CD4-positive, alpha-beta T cell (primary cell): ENCODE measurements at regions not wholly inside any gene's neighbourhood (a gene's known extent, or its start where the extent isn't known, plus 50 kb on each side); places are given as distances from the start of the nearest gene placed in this dataset.
"Not testable (repeated sequence)": the region's sequence is repeated elsewhere in the genome, so short reads cannot be mapped to it uniquely, and the experiment has no call there.

Experiments
- ATAC-seq: fragments of 200-7000 bp; cut with Tn5 transposase; one replicate; pipeline ENCODE4 v1.10.0; 2022; ENCODE audit warnings: mild to moderate bottlenecking; ENCODE audit not compliant: poor library complexity
- CTCF ChIA-PET: fragments of 350-600 bp; sonication (Branson Sonifier 250); formaldehyde crosslinking; loops from one replicate; lab custom pipeline; 2021; ENCODE audit warnings: antibody characterized with exemption, inconsistent platforms; lab: Charles Lee
- POLR2A ChIA-PET: fragments of 350-600 bp; sonication (Branson Sonifier 250); formaldehyde crosslinking; loops from one replicate; lab custom pipeline; 2021; ENCODE audit warnings: antibody characterized with exemption, inconsistent platforms; lab: Charles Lee
- DNase-seq, 14 experiments: peaks; one replicate each; pipeline ENCODE4 v3.0.0-alpha.2; 2013 to 2020; ENCODE audit warnings: mixed read lengths in 2 of 14
- H3K27ac ChIP-seq, 2 donors: one replicate each; pipeline versions ENCODE4 v1.5.1 to v1.7.0; 2013; ENCODE audit warnings: low read length in 2 of 2, low read depth in 1 of 2, mild to moderate bottlenecking in 1 of 2
- H3K27me3 ChIP-seq, 2 experiments: 1 replicate in 1 of 2; 2 replicates in 1 of 2; pipeline versions ENCODE4 v1.6.1 to v1.7.0; 2013; ENCODE audit warnings: low read length in 2 of 2, control low read depth in 1 of 2, mild to moderate bottlenecking in 1 of 2, moderate library complexity in 1 of 2; ENCODE audit not compliant: insufficient read depth in 2 of 2, control insufficient read depth in 1 of 2
- H3K36me3 ChIP-seq: one replicate; pipeline ENCODE4 v1.6.1; 2013; ENCODE audit warnings: low read length, control low read depth; ENCODE audit not compliant: insufficient read depth
- H3K4me1 ChIP-seq: one replicate; pipeline ENCODE4 v1.6.1; 2013; ENCODE audit warnings: low read length, control low read depth; ENCODE audit not compliant: insufficient read depth
- H3K4me3 ChIP-seq: one replicate; pipeline ENCODE4 v1.5.1; 2013; ENCODE audit warnings: mild to moderate bottlenecking, low read length, moderate library complexity
- H3K9me3 ChIP-seq, 2 experiments: 1 replicate in 1 of 2; 2 replicates in 1 of 2; pipeline versions ENCODE4 v1.6.1 to v1.7.0; 2013; ENCODE audit warnings: low read length in 2 of 2, mild to moderate bottlenecking in 2 of 2, control low read depth in 1 of 2, moderate library complexity in 1 of 2; ENCODE audit not compliant: control insufficient read depth in 1 of 2, insufficient read depth in 1 of 2
- H3K27ac Mint-ChIP-seq: one replicate; pipeline ENCODE4 v1.8.0; 2020; ENCODE audit warnings: mixed read lengths
- H3K27me3 Mint-ChIP-seq: one replicate; pipeline ENCODE4 v1.8.0; 2021; ENCODE audit warnings: mixed read lengths
- H3K36me3 Mint-ChIP-seq: one replicate; pipeline ENCODE4 v1.8.0; 2021; ENCODE audit warnings: low read depth, mixed read lengths
- H3K4me1 Mint-ChIP-seq: one replicate; pipeline ENCODE4 v1.8.0; 2021; ENCODE audit warnings: low read depth, mixed read lengths
- H3K4me3 Mint-ChIP-seq: one replicate; pipeline ENCODE4 v1.8.0; 2020; ENCODE audit warnings: mild to moderate bottlenecking, mixed read lengths
- H3K9me3 Mint-ChIP-seq: one replicate; pipeline ENCODE4 v1.8.0; 2020; ENCODE audit warnings: mixed read lengths
- intact Hi-C, 2 experiments: fragments of 100-400 bp; cut with DNase I in 1 of 2; cut with micrococcal nuclease in 1 of 2; formaldehyde crosslinking; loops; one replicate each; pipeline versions ENCODE4 v1.15.1 to v1.9.0; 2023 to 2025; cut with DNase I, micrococcal nuclease

- H3K27ac ChIP-seq, H3K36me3 Mint-ChIP-seq, H3K4me1 Mint-ChIP-seq, CTCF ChIA-PET, H3K27ac Mint-ChIP-seq, DNase-seq, H3K4me3 ChIP-seq, POLR2A ChIA-PET, H3K9me3 ChIP-seq, intact Hi-C loops, H3K36me3 ChIP-seq, H3K4me1 ChIP-seq, H3K27me3 ChIP-seq, H3K9me3 Mint-ChIP-seq, H3K4me3 Mint-ChIP-seq, ATAC-seq: not testable (repeated sequence)
- peaks cover 28% of the 10 kb centered on the region for H3K27me3 Mint-ChIP-seq
These were observed 536.4 kb downstream of the PRIM2 start for GRCh38 chr6:57853745-57854407.

- H3K4me1 Mint-ChIP-seq, H3K27ac ChIP-seq, H3K4me1 ChIP-seq, H3K4me3 Mint-ChIP-seq, CTCF ChIA-PET, H3K27me3 Mint-ChIP-seq, H3K9me3 Mint-ChIP-seq, H3K36me3 ChIP-seq, H3K27ac Mint-ChIP-seq, H3K36me3 Mint-ChIP-seq, ATAC-seq, intact Hi-C loops, DNase-seq, H3K27me3 ChIP-seq, H3K4me3 ChIP-seq, H3K9me3 ChIP-seq, POLR2A ChIA-PET: not testable (repeated sequence)
These were observed 543.3 kb downstream of the PRIM2 start for GRCh38 chr6:57860481-57861315.

GRCh38 chr6:57870083-57870482, 552.7 kb downstream of the PRIM2 start:
- H3K4me3 Mint-ChIP-seq, H3K36me3 ChIP-seq, POLR2A ChIA-PET, H3K9me3 ChIP-seq, ATAC-seq, intact Hi-C loops, H3K4me3 ChIP-seq, H3K27ac ChIP-seq, H3K36me3 Mint-ChIP-seq, H3K27ac Mint-ChIP-seq, CTCF ChIA-PET, H3K4me1 ChIP-seq, DNase-seq, H3K27me3 Mint-ChIP-seq, H3K4me1 Mint-ChIP-seq, H3K27me3 ChIP-seq, H3K9me3 Mint-ChIP-seq: not testable (repeated sequence)

- H3K4me1 Mint-ChIP-seq, ATAC-seq, H3K9me3 Mint-ChIP-seq, intact Hi-C loops, H3K27ac ChIP-seq, H3K4me3 ChIP-seq, H3K36me3 ChIP-seq, H3K27ac Mint-ChIP-seq, POLR2A ChIA-PET, DNase-seq, H3K9me3 ChIP-seq, H3K4me1 ChIP-seq, H3K27me3 Mint-ChIP-seq, H3K27me3 ChIP-seq, H3K36me3 Mint-ChIP-seq, H3K4me3 Mint-ChIP-seq, CTCF ChIA-PET: not testable (repeated sequence)
These were observed 556.0 kb downstream of the PRIM2 start for GRCh38 chr6:57873424-57873823.

- H3K27me3 ChIP-seq, H3K9me3 ChIP-seq, POLR2A ChIA-PET, DNase-seq, H3K27ac Mint-ChIP-seq, CTCF ChIA-PET, intact Hi-C loops, H3K4me1 Mint-ChIP-seq, ATAC-seq, H3K36me3 Mint-ChIP-seq, H3K4me3 ChIP-seq, H3K27ac ChIP-seq, H3K27me3 Mint-ChIP-seq, H3K4me3 Mint-ChIP-seq, H3K4me1 ChIP-seq, H3K9me3 Mint-ChIP-seq, H3K36me3 ChIP-seq: not testable (repeated sequence)
These were observed 559.2 kb downstream of the PRIM2 start for GRCh38 chr6:57876659-57877058.

GRCh38 chr6:57877729-57878128, 560.3 kb downstream of the PRIM2 start:
- intact Hi-C loops, H3K4me1 Mint-ChIP-seq, POLR2A ChIA-PET, H3K9me3 Mint-ChIP-seq, ATAC-seq, CTCF ChIA-PET, H3K27ac Mint-ChIP-seq, H3K27me3 Mint-ChIP-seq, H3K4me3 ChIP-seq, H3K36me3 ChIP-seq, H3K27ac ChIP-seq, H3K4me3 Mint-ChIP-seq, DNase-seq, H3K27me3 ChIP-seq, H3K4me1 ChIP-seq, H3K36me3 Mint-ChIP-seq, H3K9me3 ChIP-seq: not testable (repeated sequence)

GRCh38 chr6:57878792-57879191, 561.4 kb downstream of the PRIM2 start:
- H3K27ac Mint-ChIP-seq, H3K4me3 ChIP-seq, H3K4me1 Mint-ChIP-seq, CTCF ChIA-PET, H3K36me3 Mint-ChIP-seq, intact Hi-C loops, H3K36me3 ChIP-seq, H3K27me3 ChIP-seq, H3K4me1 ChIP-seq, POLR2A ChIA-PET, H3K4me3 Mint-ChIP-seq, H3K27ac ChIP-seq, ATAC-seq, H3K9me3 ChIP-seq, H3K9me3 Mint-ChIP-seq, DNase-seq, H3K27me3 Mint-ChIP-seq: not testable (repeated sequence)
